ENCODE measurements at regions not wholly inside any gene's neighbourhood (a gene's known extent, or its start where the extent isn't known, plus 50 kb on each side); places are given as distances from the start of the nearest gene placed in this dataset.

DNA sequence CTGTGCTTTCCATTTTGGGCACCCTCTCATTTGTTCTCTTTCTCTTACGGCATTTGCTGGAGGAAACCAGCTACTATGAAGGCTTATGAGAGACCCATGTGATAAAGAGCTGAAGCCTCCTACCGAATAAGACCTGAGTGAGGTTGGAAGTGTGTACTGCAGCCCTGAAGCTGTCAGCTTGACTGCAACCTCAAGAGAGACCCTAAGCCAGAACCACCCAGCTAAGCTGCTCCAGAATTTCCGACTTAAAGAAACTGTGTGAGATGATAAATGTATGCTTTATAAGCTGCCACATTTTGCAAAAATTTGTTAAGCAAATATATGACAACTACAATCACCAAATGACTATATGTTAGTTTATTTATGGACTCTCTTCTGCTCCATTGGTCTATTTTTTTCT lies 151.7 kb upstream of the PTPRD start:
- Mint-ChIP-seq H3K4me1 (no peaks in the 10 kb centered on the region), H3K27me3 (no peaks in the 10 kb centered on the region), H3K4me3 (no peak overlapping the region), H3K27ac (no peak overlapping the region), H3K9me3 (peaks cover 0 to 15% of the 10 kb centered on the region in 2 donors)
- no peak for DNase-seq
- ATAC-seq = no peak

DNA sequence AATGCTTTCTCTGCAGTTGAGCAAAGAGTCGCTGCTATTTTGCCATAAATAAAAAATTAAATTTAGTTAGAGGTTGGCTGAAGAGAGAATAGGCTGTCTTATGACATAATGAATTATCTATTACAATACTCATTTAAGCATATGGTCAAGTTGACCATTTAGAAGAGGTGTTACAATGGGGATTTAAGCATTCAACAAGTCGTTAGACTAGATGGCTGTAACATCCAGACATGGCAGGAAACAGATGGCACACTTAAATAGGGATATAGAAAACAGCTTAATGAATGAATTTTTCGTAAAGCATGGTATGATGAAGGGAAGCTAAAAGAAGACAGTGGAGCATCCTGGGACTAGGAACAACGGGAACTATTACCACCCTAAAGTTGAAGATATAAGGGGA lies 160.3 kb upstream of the PTPRD start:
- ATAC-seq = no peak
- no peak for DNase-seq
- Mint-ChIP-seq H3K4me3 (no peak overlapping the region), H3K27ac (peak overlapping the region in 1 of 2 donors; percentile 4), H3K27me3 (no peaks in the 10 kb centered on the region), H3K9me3 (peaks cover 0 to 4% of the 10 kb centered on the region in 2 donors), H3K4me1 (no peaks in the 10 kb centered on the region)

DNA sequence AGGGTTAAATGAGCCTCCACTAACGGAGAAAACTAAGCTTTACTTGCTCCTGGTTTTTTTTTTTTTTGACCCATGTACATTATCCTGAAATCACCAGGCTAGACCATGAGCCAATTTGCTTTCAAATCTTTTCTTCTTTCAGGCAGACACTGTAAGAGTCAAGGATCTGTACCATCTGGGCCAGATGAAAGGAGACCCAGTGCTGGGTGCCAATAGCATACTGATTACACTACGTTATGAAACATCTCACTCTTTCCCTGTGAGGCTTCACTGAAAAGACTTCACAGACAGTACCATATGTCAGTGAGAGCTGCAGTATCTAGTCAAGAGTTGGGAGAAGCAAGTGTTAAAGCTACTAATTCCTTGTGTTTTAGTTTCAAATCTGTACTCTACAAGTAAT lies 161.2 kb upstream of the PTPRD start:
- Mint-ChIP-seq H3K9me3 (peaks cover 0 to 4% of the 10 kb centered on the region in 2 donors), H3K27ac (no peak overlapping the region), H3K27me3 (no peaks in the 10 kb centered on the region), H3K4me1 (no peaks in the 10 kb centered on the region), H3K4me3 (no peak overlapping the region)
- no peak for ATAC-seq
- no peak for DNase-seq

DNA sequence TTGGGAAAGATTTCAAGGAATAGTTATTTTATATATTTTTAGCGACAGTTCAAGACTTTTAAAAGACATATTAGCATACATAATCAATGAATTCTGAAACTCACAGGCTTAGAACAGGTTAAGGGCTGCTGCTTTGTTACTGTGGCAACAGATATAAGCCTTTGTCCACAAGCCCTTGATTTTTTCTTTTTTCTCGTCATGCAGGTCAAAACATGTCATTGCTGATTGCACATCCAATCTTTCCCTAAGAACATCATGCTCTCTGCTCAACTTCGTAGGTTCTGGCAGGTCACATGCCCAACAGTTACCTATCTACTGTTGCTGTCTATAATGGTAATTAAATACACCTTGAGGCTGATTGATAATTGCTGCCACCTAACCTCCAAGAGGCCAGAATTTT lies 172.5 kb upstream of the PTPRD start:
- Mint-ChIP-seq H3K27me3 (no peaks in the 10 kb centered on the region), H3K27ac (no peak overlapping the region), H3K4me1 (no peaks in the 10 kb centered on the region), H3K4me3 (no peak overlapping the region), H3K9me3 (peaks cover 11 to 15% of the 10 kb centered on the region in 2 donors)
- DNase-seq = no peak
- ATAC-seq = no peak

DNA sequence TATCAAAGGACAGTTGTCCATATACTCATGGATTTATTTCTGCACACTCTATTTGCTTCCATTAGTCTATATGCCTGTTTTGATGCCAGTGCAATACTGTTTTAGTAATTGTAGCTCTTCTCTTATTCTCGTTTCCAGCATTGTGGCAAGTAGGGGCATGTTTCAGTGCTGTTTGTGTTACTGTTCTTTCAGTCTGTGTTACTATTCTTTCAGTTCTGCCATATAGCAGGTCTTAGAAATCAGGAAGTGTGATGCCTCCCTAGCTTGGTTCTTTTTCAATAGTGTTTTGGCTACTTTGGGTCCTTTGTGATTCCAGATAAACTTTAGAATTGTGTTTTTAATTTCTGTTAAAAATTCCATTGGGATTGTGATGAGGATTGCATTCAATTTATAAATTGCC lies 180.5 kb upstream of the PTPRD start:
- DNase-seq = no peak
- Mint-ChIP-seq H3K4me1 (no peaks in the 10 kb centered on the region), H3K27me3 (no peaks in the 10 kb centered on the region), H3K9me3 (peaks cover 10 to 41% of the 10 kb centered on the region in 2 donors), H3K4me3 (no peak overlapping the region), H3K27ac (no peak overlapping the region)
- no peak for ATAC-seq

- no peaks in the 10 kb centered on the region for H3K27me3 Mint-ChIP-seq
- no peak overlapping the region for H3K4me3 Mint-ChIP-seq
- ATAC-seq (no peak), DNase-seq (no peak)
- no peaks in the 10 kb centered on the region for H3K4me1 Mint-ChIP-seq
- peaks cover 4 to 7% of the 10 kb centered on the region in 2 donors for H3K9me3 Mint-ChIP-seq
- no peak overlapping the region for H3K27ac Mint-ChIP-seq
These were observed 191.7 kb upstream of the PTPRD start for GRCh38 chr9:10804486-10804885.

DNA sequence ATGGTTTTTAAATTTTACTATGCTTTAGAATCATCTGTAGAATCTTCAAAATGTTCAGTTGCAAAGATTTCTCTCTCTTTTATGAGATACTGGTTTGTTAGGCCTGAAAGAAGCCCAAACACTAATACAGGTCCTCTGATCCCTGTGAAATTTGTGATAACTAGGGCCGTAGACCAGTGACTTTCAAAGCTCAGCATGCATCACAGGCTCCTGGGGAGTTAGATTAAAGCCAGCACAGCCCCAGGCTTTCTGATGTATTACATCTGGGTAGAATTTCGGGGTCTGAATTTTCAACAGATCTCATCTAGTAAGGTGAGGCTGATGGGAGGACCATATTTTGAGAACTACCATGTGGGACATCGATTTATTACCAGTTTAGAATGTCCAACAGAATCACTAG lies 194.1 kb upstream of the PTPRD start:
- Mint-ChIP-seq H3K27ac (no peak overlapping the region), H3K4me3 (no peak overlapping the region), H3K4me1 (no peaks in the 10 kb centered on the region), H3K9me3 (peaks cover 5 to 7% of the 10 kb centered on the region in 2 donors), H3K27me3 (no peaks in the 10 kb centered on the region)
- ATAC-seq (no peak), DNase-seq (no peak)

- no peaks in the 10 kb centered on the region for H3K4me1 Mint-ChIP-seq
- H3K9me3 Mint-ChIP-seq = peaks cover 20 to 24% of the 10 kb centered on the region in 2 donors
- H3K27me3 Mint-ChIP-seq = no peaks in the 10 kb centered on the region
- DNase-seq (no peak), ATAC-seq (no peak)
- no peak overlapping the region for H3K27ac Mint-ChIP-seq
- H3K4me3 Mint-ChIP-seq = no peak overlapping the region
These were observed 205.4 kb upstream of the PTPRD start for GRCh38 chr9:10818206-10818605.

GRCh38 chr9:10835791-10836463 lies 223.1 kb upstream of the PTPRD start:
- Mint-ChIP-seq H3K27me3 (no peaks in the 10 kb centered on the region), H3K27ac (no peak overlapping the region), H3K4me1 (no peaks in the 10 kb centered on the region), H3K9me3 (peaks cover 7 to 25% of the 10 kb centered on the region in 2 donors), H3K4me3 (no peak overlapping the region)
- ATAC-seq = no peak
- DNase-seq = no peak

DNA sequence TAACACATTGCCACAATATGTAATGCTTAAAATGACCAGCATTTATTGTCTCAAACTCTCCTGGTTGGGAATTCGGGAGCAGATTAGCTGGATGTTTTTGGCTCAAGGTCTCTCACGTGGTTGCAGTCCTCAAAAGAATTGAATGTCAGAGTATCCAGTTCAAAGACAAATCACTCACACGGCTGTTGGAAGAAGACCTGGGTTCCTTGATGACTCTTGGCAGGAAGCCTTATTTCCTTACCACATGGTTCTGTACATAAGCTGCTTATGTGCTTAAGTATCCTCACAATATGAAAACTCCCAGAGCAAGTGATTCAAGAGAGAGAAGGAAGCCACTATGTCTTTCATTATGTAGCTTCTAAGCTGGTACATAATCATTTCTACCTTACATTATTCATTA lies 230.3 kb upstream of the PTPRD start:
- Mint-ChIP-seq H3K9me3 (peaks cover under 1 to 3% of the 10 kb centered on the region in 2 donors), H3K27ac (no peak overlapping the region), H3K4me3 (no peak overlapping the region), H3K4me1 (no peaks in the 10 kb centered on the region), H3K27me3 (no peaks in the 10 kb centered on the region)
- DNase-seq (no peak), ATAC-seq (no peak)

DNA sequence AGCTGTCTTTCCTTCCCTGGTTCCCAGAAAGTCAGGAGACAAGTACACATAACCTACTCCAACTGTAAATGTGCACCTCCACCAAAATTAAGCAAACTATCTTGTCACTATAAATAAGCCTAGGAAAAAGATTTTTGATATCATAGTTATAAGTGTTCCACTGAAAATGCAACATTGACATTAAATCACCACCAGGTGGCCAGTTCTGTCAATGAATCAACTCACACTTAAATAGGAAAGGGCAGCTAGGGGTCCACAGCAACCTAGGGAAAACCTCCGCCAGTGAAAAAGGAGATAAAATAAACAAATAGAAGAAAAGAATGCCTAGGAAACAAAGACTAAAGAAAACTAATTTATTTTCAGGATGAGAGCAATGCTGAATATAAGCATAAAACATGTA lies 243.0 kb upstream of the PTPRD start:
- DNase-seq = no peak
- H3K4me3 Mint-ChIP-seq = no peak overlapping the region

DNA sequence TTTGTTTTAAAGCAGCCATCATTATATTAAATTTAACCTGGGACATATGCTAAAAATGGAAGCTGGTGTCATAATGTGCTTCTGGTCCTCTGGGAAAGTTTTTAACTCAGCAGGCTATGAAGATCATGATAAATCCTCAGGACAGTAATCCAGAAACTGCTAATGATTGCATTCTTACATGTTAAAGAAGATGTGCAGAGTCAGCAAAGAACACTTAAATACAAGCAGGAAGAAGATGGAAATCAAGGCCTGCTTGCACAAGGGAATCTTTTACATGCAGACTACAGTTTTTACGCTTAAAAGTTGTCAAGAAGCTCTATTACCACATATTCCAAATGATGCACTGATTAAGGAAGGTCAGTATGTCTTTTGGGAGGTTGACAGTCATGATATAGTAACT lies 246.0 kb upstream of the PTPRD start:
- Mint-ChIP-seq H3K4me3 (no peak overlapping the region), H3K27me3 (no peaks in the 10 kb centered on the region), H3K27ac (no peak overlapping the region), H3K9me3 (peaks cover 14 to 19% of the 10 kb centered on the region in 2 donors), H3K4me1 (no peaks in the 10 kb centered on the region)
- no peak for ATAC-seq
- no peak for DNase-seq

More for the DNA sequence above, 243.0 kb upstream of the PTPRD start:
- H3K27ac Mint-ChIP-seq = no peak overlapping the region
- H3K9me3 Mint-ChIP-seq = peaks cover 12 to 14% of the 10 kb centered on the region in 2 donors
- no peaks in the 10 kb centered on the region for H3K4me1 Mint-ChIP-seq
- no peak for ATAC-seq
- H3K27me3 Mint-ChIP-seq = no peaks in the 10 kb centered on the region

DNA sequence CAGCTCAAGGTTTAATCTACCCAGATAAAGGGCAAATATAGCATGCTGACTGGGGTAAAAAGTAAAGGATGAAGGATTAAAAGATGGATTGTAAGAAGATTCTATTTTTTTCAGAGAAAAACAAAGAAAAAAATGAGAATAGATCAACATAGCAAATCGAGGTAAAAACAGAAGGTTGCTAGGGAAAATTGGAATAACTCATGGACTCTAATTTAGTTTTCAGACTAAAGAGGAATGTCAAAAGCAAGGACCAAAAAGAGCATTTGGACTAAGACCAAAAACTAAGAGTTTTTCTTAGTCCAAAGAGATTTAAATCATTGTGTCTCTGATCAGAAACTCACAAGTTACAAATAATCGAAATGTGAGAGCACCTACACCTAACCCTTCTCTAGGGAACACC lies 250.7 kb upstream of the PTPRD start:
- no peaks in the 10 kb centered on the region for H3K4me1 Mint-ChIP-seq
- H3K4me3 Mint-ChIP-seq = no peak overlapping the region
- H3K27ac Mint-ChIP-seq = no peak overlapping the region
- no peaks in the 10 kb centered on the region for H3K27me3 Mint-ChIP-seq
- DNase-seq (no peak), ATAC-seq (no peak)
- peaks cover 0 to 14% of the 10 kb centered on the region in 2 donors for H3K9me3 Mint-ChIP-seq

- Mint-ChIP-seq H3K9me3 (peaks cover 7 to 14% of the 10 kb centered on the region in 2 donors), H3K4me3 (no peak overlapping the region), H3K27me3 (no peaks in the 10 kb centered on the region), H3K4me1 (no peaks in the 10 kb centered on the region), H3K27ac (no peak overlapping the region)
- DNase-seq (no peak), ATAC-seq (no peak)
These were observed 254.4 kb upstream of the PTPRD start for GRCh38 chr9:10867194-10867593.

DNA sequence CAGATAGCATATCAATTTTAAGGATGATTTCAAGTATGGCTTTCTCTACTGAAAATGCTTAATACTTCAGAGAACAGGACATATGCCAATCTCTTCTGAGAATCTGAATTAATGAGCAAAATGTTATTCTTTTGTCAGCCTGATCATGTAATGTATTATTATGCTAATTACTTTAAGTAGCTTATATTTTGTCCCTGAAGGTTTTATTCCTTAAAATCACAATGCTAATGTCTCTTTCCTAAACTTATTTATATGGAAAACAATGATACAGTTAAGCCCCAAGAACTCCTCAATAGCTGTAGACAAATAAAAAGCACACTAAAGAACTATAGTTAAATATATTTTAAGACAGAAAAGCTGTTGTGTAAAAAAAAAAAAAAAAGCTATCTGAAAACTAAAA lies 256.9 kb upstream of the PTPRD start:
- no peak overlapping the region for H3K4me3 Mint-ChIP-seq
- ATAC-seq (no peak), DNase-seq (no peak)
- peaks cover 14 to 18% of the 10 kb centered on the region in 2 donors for H3K9me3 Mint-ChIP-seq
- no peaks in the 10 kb centered on the region for H3K27me3 Mint-ChIP-seq
- no peak overlapping the region for H3K27ac Mint-ChIP-seq
- no peaks in the 10 kb centered on the region for H3K4me1 Mint-ChIP-seq

GRCh38 chr9:10873999-10874398 lies 261.2 kb upstream of the PTPRD start:
- Mint-ChIP-seq H3K9me3 (peaks cover 8 to 27% of the 10 kb centered on the region in 2 donors), H3K4me3 (no peak overlapping the region), H3K4me1 (no peaks in the 10 kb centered on the region), H3K27me3 (no peaks in the 10 kb centered on the region), H3K27ac (no peak overlapping the region)
- ATAC-seq = no peak
- DNase-seq = no peak

DNA sequence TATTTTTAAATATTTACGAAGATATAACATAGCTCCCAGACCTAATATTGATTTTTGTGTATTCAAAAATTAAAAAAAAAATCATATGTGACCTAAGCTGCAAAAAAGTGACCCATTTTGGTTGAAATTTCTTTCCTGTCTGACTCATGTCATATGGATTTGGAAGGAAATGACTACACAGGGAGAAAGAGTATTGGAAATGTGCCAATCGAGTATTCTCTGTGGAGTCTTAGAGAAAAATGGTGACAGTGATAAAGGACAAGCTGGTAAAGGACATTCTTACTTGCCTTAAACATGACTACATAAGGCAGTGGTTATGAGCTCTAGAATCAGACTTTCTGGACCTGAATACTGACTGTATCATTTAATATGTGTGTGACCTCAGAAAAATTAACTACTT lies 262.9 kb upstream of the PTPRD start:
- Mint-ChIP-seq H3K9me3 (peaks cover 8 to 27% of the 10 kb centered on the region in 2 donors), H3K4me1 (no peaks in the 10 kb centered on the region), H3K27me3 (no peaks in the 10 kb centered on the region), H3K27ac (no peak overlapping the region), H3K4me3 (no peak overlapping the region)
- DNase-seq (no peak), ATAC-seq (no peak)

Data from stimulated activated naive CD8-positive, alpha-beta T cell treated with anti-CD3 and anti-CD28 coated beads, Interleukin-15, amount 100 ng/mL, for 72 hours (primary cell).